Ovary (tissue), 7 donors: ENCODE measurements at regions not wholly inside any gene's neighbourhood (a gene's known extent, or its start where the extent isn't known, plus 50 kb on each side); places are given as distances from the start of the nearest gene placed in this dataset.

Experiments used
- DNase-seq, 5 donors: peaks; one replicate each; pipeline ENCODE4 v3.0.0-alpha.2; 2019 to 2020
- H3K27ac ChIP-seq, 2 donors: fragments of 200-600 bp; one replicate each; pipeline versions ENCODE4 v1.5.1 to v1.8.0; 2019 to 2022
- H3K27me3 ChIP-seq: fragments of 200-600 bp; one replicate; pipeline ENCODE4 v1.8.0; 2022
- H3K36me3 ChIP-seq: fragments of 200-600 bp; sonication (generic); one replicate; pipeline ENCODE4 v1.5.1; 2019
- H3K4me1 ChIP-seq: one replicate; pipeline ENCODE4 v1.8.1; 2013; ENCODE audit warnings: mild to moderate bottlenecking, moderate library complexity; ENCODE audit not compliant: insufficient read depth
- H3K4me3 ChIP-seq: fragments of 200-600 bp; sonication (generic); one replicate; pipeline ENCODE4 v1.5.1; 2017
- H3K9me3 ChIP-seq, 2 donors: fragments of 200-600 bp in 1 of 2; sonication (generic) in 1 of 2; one replicate each; pipeline versions ENCODE4 v1.5.1 to v1.8.1; 2013 to 2019; ENCODE audit warnings: mild to moderate bottlenecking in 1 of 2, moderate library complexity in 1 of 2
- EP300 ChIP-seq: sonication (generic); formaldehyde crosslinking; IDR thresholded peaks from one replicate; pipeline ENCODE4 v1.6.1; 2017; ENCODE audit warnings: antibody characterized with exemption
- POLR2A ChIP-seq: fragments of 450-650 bp; IDR thresholded peaks from one replicate; pipeline ENCODE4 v1.6.1; 2017; ENCODE audit warnings: antibody characterized with exemption, mild to moderate bottlenecking, moderate library complexity
- WGBS, 3 donors: extraction: QIAGEN DNeasy Blood & Tissue Kit in 1 of 3; methylation state at CpG; one replicate each; pipeline versions ENCODE4 v1.1.5 to v1.1.7; 2013 to 2017; 5-methylcytosine and 5-hydroxymethylcytosine counted together
- intact Hi-C, 4 donors: fragments of 100-400 bp; cut with DNase I; formaldehyde crosslinking; loops; one replicate each; pipeline versions ENCODE4 v1.11.0 to v1.15.1; 2022 to 2023
- TF ChIP-seq, protein P1 (sequence below), 3 donors: fragments of 450-650 bp in 2 of 3; fragments of 200-600 bp in 1 of 3; IDR thresholded peaks; one replicate each; pipeline versions ENCODE4 v1.5.1 to v1.8.0; 2016 to 2022; ENCODE audit warnings: antibody characterized with exemption in 3 of 3, mild to moderate bottlenecking in 1 of 3
- donor health status: DM: no; HTN: no; CAD: no; lungs with moderate emphysema.
- donor health status: DM: no; HTN: no; CAD: no.
- donor health status: Bipolar disorder and iron deficiency.
- donor health status: DM: no; HTN: no; CAD: no.
- donor health status: DM: yes; HTN: yes; CAD: no.

DNA sequence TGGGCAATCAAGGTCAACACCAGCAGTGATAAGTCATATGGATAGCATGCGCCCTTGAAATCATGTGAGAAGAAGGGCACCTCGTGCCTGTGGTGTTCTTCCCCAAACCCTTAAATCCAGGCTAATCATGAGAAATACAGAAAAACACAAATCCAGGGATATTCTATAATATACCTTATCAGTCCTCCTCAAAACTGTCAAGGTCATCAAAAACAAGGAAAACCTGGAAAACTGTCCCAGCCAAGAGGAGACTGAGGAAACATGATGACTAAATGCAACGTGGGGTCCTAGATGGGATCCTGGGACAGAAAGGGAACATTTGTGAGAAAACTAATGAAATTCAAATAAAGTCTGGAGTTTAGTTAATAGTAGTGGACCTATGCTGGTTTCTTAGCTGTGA, 201.8 kb upstream of the FAM9B start:
- H3K4me3 ChIP-seq: no peak overlapping the region
- intact Hi-C loops: no loop called here
- H3K4me1 ChIP-seq: no peaks in the 10 kb centered on the region
- H3K27ac ChIP-seq: no peak overlapping the region
- TF ChIP-seq, protein P1, sequence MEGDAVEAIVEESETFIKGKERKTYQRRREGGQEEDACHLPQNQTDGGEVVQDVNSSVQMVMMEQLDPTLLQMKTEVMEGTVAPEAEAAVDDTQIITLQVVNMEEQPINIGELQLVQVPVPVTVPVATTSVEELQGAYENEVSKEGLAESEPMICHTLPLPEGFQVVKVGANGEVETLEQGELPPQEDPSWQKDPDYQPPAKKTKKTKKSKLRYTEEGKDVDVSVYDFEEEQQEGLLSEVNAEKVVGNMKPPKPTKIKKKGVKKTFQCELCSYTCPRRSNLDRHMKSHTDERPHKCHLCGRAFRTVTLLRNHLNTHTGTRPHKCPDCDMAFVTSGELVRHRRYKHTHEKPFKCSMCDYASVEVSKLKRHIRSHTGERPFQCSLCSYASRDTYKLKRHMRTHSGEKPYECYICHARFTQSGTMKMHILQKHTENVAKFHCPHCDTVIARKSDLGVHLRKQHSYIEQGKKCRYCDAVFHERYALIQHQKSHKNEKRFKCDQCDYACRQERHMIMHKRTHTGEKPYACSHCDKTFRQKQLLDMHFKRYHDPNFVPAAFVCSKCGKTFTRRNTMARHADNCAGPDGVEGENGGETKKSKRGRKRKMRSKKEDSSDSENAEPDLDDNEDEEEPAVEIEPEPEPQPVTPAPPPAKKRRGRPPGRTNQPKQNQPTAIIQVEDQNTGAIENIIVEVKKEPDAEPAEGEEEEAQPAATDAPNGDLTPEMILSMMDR (IDR thresholded peaks at IDR 0.05): no peak
- no peak for TF ChIP-seq POLR2A
- no peak for TF ChIP-seq EP300
- no peak for DNase-seq
- WGBS, 3 donors: 71 to 81% (median 80%) methylated on average over 3 of the region's 3 CpGs
- no peaks in the 10 kb centered on the region for H3K9me3 ChIP-seq
- no peaks in the 10 kb centered on the region for H3K27me3 ChIP-seq
- no peaks in the 10 kb centered on the region for H3K36me3 ChIP-seq

DNA sequence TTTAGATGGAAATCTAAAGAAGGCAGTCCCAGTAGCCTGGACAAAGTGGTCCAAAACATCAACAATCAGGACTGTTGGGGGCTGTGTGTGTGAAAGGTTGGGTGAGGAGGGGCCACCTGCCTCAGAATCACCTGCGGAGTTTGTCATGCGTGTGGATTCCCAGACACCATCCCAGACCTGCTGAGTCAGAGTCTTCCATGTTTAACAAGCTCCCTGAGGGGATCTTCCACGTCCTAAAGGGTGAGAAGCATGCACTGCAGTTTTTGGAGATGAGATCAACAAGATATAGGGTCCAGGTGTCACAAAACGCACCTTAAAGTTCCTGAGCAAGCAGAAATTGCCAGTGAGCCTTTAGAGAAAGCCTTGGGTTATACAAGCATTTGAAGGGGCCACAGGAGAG, 207.0 kb upstream of the FAM9B start:
- Histone ChIP-seq H3K27me3 (no peaks in the 10 kb centered on the region), H3K4me1 (no peaks in the 10 kb centered on the region), H3K27ac (no peak overlapping the region), H3K9me3 (no peaks in the 10 kb centered on the region), H3K4me3 (no peak overlapping the region), H3K36me3 (no peaks in the 10 kb centered on the region)
- DNase-seq: no peak
- WGBS, 3 donors: 73 to 78% (median 77%) methylated on average over 4 of the region's 4 CpGs
- TF ChIP-seq, protein P1 (IDR thresholded peaks at IDR 0.05): no peak
- TF ChIP-seq POLR2A (no peak), EP300 (no peak)
- intact Hi-C loops: no loop called here

DNA sequence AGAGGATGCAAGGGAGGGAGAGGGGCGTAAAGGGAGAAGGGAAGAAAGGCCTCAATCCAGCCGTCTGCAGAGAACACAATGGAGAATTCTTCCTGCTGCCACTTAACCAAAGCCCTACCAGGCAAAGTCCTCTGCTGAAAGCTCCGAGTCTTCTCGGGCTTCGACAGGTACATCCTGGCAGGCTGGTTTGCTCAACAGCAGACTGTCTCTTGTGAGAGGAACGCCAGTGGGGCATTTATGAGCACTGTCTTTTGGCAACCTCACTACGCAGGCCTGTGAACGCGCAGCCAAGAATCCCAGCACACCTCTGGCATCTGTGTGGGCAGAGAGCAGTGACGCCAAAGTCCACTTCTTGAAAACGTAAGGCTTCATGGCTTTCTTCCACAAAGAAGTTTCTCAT, 207.5 kb upstream of the FAM9B start:
- no peaks in the 10 kb centered on the region for H3K9me3 ChIP-seq
- intact Hi-C loops: no loop called here
- no peak for DNase-seq
- H3K36me3 ChIP-seq: no peaks in the 10 kb centered on the region
- TF ChIP-seq, protein P1 (IDR thresholded peaks at IDR 0.05): no peak
- no peak for TF ChIP-seq POLR2A
- no peak for TF ChIP-seq EP300
- no peaks in the 10 kb centered on the region for H3K27me3 ChIP-seq
- H3K4me1 ChIP-seq: no peaks in the 10 kb centered on the region
- H3K4me3 ChIP-seq: no peak overlapping the region
- 85 to 89% (median 89%) methylated on average over 11 of the region's 11 CpGs for WGBS, 3 donors
- H3K27ac ChIP-seq: no peak overlapping the region

DNA sequence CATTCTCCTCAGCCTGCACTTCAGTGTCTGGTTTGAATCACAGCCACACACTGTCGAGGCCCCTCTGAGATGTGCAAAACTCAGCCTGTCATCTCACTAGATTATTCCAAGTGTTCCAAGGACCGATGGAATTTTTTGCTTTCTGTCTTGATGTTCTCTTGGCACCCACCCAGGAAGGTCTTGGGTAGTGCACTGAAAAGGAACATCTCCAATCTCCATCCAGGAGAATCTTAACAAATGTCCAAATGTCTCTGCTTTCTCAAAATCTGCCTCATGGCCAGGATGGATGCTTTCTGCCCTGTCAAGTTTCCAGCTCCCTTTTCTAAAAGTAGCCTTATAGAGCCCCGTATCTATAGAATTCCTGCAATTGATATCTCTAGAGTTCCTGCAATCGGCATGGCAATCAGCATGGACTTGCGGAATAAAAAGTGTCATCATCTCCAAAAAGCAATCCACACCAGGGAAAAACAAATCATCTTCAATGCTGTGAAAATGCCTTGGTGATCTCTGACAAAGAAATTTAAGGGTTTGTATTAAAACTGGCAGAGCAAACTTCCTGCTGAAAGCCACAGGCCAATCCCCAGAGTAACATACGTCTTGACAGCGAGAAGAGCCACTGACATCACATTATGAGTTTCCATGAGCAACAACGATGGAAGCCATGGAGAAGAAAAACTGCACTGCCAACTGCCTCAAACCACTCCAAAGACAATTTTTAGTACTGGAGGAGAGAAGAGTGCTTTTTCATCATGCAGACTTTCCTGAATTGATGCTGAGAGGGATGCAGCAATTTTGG, 215.3 kb upstream of the FAM9B start:
- WGBS, 3 donors: 78 to 82% (median 81%) methylated on average over 8 of the region's 8 CpGs

More for the DNA sequence above, 215.3 kb upstream of the FAM9B start:
- no peak overlapping the region for H3K4me3 ChIP-seq
- DNase-seq: no peak
- H3K4me1 ChIP-seq: no peaks in the 10 kb centered on the region
- no peak for TF ChIP-seq POLR2A
- TF ChIP-seq, protein P1 (IDR thresholded peaks at IDR 0.05): no peak
- TF ChIP-seq EP300: no peak
- H3K36me3 ChIP-seq: no peaks in the 10 kb centered on the region
- no peak overlapping the region for H3K27ac ChIP-seq
- no peaks in the 10 kb centered on the region for H3K27me3 ChIP-seq
- H3K9me3 ChIP-seq: no peaks in the 10 kb centered on the region
- intact Hi-C loops: no loop called here
